Neural cell (in vitro differentiated cells): ENCODE measurements at regions not wholly inside any gene's neighbourhood (a gene's known extent, or its start where the extent isn't known, plus 50 kb on each side); places are given as distances from the start of the nearest gene placed in this dataset.

Experiments used
- H2AFZ ChIP-seq: fragments of 200-600, 300-800 bp; sonication (generic), shearing (Covaris generic); 2 replicates; pipeline ENCODE4 v1.6.0; 2014; ENCODE audit warnings: low read depth, mild to moderate bottlenecking, antibody characterized with exemption, low read length, moderate library complexity
- H3F3A ChIP-seq: fragments of 200-600 bp; shearing (Covaris generic); 2 replicates; pipeline ENCODE4 v1.6.1; 2016; ENCODE audit warnings: mild to moderate bottlenecking, moderate library complexity, mixed read lengths, antibody characterized with exemption, low read length; ENCODE audit not compliant: insufficient read depth, poor library complexity, severe bottlenecking
- H3K27ac ChIP-seq: fragments of 200-600, 300-800 bp; sonication (generic), shearing (Covaris generic); 2 replicates; pipeline ENCODE4 v1.5.1; 2014; ENCODE audit warnings: mild to moderate bottlenecking, low read length, moderate library complexity
- H3K27me3 ChIP-seq: fragments of 300-800, 200-600 bp; sonication (generic), shearing (Covaris generic); 2 replicates; pipeline ENCODE4 v1.6.0; 2014; ENCODE audit warnings: mild to moderate bottlenecking, low read depth, low read length, moderate library complexity; ENCODE audit not compliant: insufficient read depth
- H3K36me3 ChIP-seq: fragments of 300-800, 200-600 bp; sonication (generic), shearing (Covaris generic); 2 replicates; pipeline ENCODE4 v1.5.1; 2014; ENCODE audit warnings: mild to moderate bottlenecking, antibody characterized with exemption, low read length, moderate library complexity; ENCODE audit not compliant: insufficient read depth
- H3K4me2 ChIP-seq: fragments of 300-800, 200-600 bp; sonication (generic), shearing (Covaris generic); 2 replicates; pipeline ENCODE4 v1.6.0; 2014; ENCODE audit warnings: mild to moderate bottlenecking, low read length
- H3K4me3 ChIP-seq: fragments of 300-800, 200-600 bp; sonication (generic), shearing (Covaris generic); 2 replicates; pipeline ENCODE4 v1.5.1; 2014; ENCODE audit warnings: mild to moderate bottlenecking, low read length, moderate library complexity
- H3K79me2 ChIP-seq: fragments of 200-600 bp; shearing (Covaris generic); replicated peaks from 2 replicates; pipeline ENCODE4 v1.6.0; 2014; ENCODE audit warnings: mild to moderate bottlenecking, low read length, moderate library complexity; ENCODE audit not compliant: insufficient read depth
- H3K9ac ChIP-seq: fragments of 300-800, 200-600 bp; sonication (generic), shearing (Covaris generic); 2 replicates; pipeline ENCODE4 v1.6.1; 2016; ENCODE audit warnings: mild to moderate bottlenecking, low read length, mixed read lengths
- H3K9me2 ChIP-seq: fragments of 200-600 bp; shearing (Covaris generic); 2 replicates; pipeline ENCODE4 v1.6.1; 2016; ENCODE audit warnings: mild to moderate bottlenecking, low read length, mixed read lengths; ENCODE audit not compliant: insufficient read depth
- H3K9me3 ChIP-seq: fragments of 200-600, 300-800 bp; sonication (generic), shearing (Covaris generic); 2 replicates; pipeline ENCODE4 v1.6.1; 2016; ENCODE audit warnings: mild to moderate bottlenecking, mixed run types, low read length, moderate library complexity, mixed read lengths
- H4K20me1 ChIP-seq: fragments of 200-600 bp; shearing (Covaris generic); 2 replicates; pipeline ENCODE4 v1.6.1; 2016; ENCODE audit warnings: mild to moderate bottlenecking, mixed run types; ENCODE audit not compliant: insufficient read depth
- EP300 ChIP-seq: fragments of 450-650 bp; conservative IDR thresholded peaks from 2 replicates; pipeline ENCODE4 v1.6.1; 2014; ENCODE audit warnings: antibody characterized with exemption, mild to moderate bottlenecking, moderate library complexity; ENCODE audit not compliant: poor library complexity, severe bottlenecking
- EZH2 ChIP-seq: fragments of 200-600, 300-800 bp; shearing (Covaris generic), sonication (generic); IDR thresholded peaks from 2 replicates; pipeline ENCODE4 v1.6.1; 2014; ENCODE audit warnings: antibody characterized with exemption, low read length, borderline replicate concordance, mild to moderate bottlenecking; ENCODE audit not compliant: insufficient read depth, poor library complexity, severe bottlenecking
- MXI1 ChIP-seq: fragments of 450-650 bp; conservative IDR thresholded peaks from 2 replicates; pipeline ENCODE4 v1.6.1; 2014; ENCODE audit warnings: antibody characterized with exemption, mild to moderate bottlenecking; ENCODE audit not compliant: poor library complexity, severe bottlenecking
- POLR2AphosphoS5 ChIP-seq: IDR thresholded peaks from 2 replicates; pipeline ENCODE4 v1.6.1; 2012
- RAD21 ChIP-seq: fragments of 450-650 bp; conservative IDR thresholded peaks from 2 replicates; pipeline ENCODE4 v1.6.1; 2014; ENCODE audit warnings: antibody characterized with exemption, mild to moderate bottlenecking, moderate library complexity
- REST ChIP-seq: IDR thresholded peaks from 2 replicates; pipeline ENCODE4 v1.6.1; 2012; ENCODE audit warnings: borderline replicate concordance
- SMC3 ChIP-seq: fragments of 450-650 bp; conservative IDR thresholded peaks from 2 replicates; pipeline ENCODE4 v1.6.1; 2014; ENCODE audit warnings: antibody characterized with exemption, mild to moderate bottlenecking, moderate library complexity; ENCODE audit not compliant: poor library complexity
- TAF1 ChIP-seq: IDR thresholded peaks from 2 replicates; pipeline ENCODE4 v1.6.1; 2012; ENCODE audit warnings: low read depth
- TF ChIP-seq, protein P1 (sequence below): fragments of 450-650 bp; IDR thresholded peaks from 2 replicates; pipeline ENCODE4 v1.5.1; 2014; ENCODE audit warnings: antibody characterized with exemption, mild to moderate bottlenecking, moderate library complexity; ENCODE audit not compliant: poor library complexity, severe bottlenecking

GRCh38 chr3:162072656-162073164 is 576.1 kb downstream of the OTOL1 start:
- peak overlapping the region; percentile 3 for H3K27ac ChIP-seq

DNA sequence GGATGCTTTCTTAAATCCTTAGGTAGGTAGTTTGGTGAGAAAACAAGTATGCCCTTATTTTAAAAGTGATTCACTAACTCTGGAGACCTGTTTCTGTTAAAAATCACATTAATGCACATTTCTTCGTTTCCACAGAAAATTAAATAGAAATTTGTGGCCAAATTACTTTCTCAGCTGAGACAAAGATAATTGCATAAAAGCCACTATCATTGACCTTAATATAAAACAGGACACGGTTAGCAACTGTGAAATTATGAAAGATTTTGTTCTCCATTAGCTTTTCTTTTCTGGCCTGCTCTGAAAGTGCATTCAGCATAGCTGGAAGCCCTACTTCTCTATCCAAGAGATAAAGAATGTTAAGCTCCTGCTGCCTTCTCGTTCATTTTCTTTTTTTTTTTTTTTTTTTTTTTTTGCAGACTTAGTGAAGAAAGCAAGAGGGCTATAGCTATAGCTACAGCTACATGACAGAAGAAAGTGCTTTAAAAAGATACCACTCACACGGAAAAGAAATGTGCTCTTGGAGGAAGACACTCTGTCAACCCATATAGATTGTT is 576.9 kb downstream of the OTOL1 start:
- Histone ChIP-seq H3K9me2 (no peaks in the 10 kb centered on the region), H3K27me3 (no peaks in the 10 kb centered on the region), H3K27ac (no peak overlapping the region), H3K4me3 (no peak overlapping the region), H3K79me2 (no peaks in the 10 kb centered on the region), H3K36me3 (no peaks in the 10 kb centered on the region), H2AFZ (no peak overlapping the region), H3K9ac (no peak overlapping the region), H3F3A (no peaks in the 10 kb centered on the region), H3K9me3 (no peaks in the 10 kb centered on the region), H3K4me2 (no peak overlapping the region), H4K20me1 (no peaks in the 10 kb centered on the region)
- TF ChIP-seq RAD21 (no peak), REST (no peak), EP300 (no peak), EZH2 (no peak), TAF1 (no peak), POLR2AphosphoS5 (no peak), SMC3 (no peak), MXI1 (no peak)
- TF ChIP-seq, protein P1, sequence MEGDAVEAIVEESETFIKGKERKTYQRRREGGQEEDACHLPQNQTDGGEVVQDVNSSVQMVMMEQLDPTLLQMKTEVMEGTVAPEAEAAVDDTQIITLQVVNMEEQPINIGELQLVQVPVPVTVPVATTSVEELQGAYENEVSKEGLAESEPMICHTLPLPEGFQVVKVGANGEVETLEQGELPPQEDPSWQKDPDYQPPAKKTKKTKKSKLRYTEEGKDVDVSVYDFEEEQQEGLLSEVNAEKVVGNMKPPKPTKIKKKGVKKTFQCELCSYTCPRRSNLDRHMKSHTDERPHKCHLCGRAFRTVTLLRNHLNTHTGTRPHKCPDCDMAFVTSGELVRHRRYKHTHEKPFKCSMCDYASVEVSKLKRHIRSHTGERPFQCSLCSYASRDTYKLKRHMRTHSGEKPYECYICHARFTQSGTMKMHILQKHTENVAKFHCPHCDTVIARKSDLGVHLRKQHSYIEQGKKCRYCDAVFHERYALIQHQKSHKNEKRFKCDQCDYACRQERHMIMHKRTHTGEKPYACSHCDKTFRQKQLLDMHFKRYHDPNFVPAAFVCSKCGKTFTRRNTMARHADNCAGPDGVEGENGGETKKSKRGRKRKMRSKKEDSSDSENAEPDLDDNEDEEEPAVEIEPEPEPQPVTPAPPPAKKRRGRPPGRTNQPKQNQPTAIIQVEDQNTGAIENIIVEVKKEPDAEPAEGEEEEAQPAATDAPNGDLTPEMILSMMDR, result no peak

More at GRCh38 chr3:162072656-162073164, 576.1 kb downstream of the OTOL1 start:
- Histone ChIP-seq H4K20me1 (no peaks in the 10 kb centered on the region), H3K79me2 (no peaks in the 10 kb centered on the region), H3F3A (no peaks in the 10 kb centered on the region), H3K36me3 (no peaks in the 10 kb centered on the region), H2AFZ (no peak overlapping the region), H3K27me3 (no peaks in the 10 kb centered on the region), H3K9ac (no peak overlapping the region), H3K4me2 (no peak overlapping the region), H3K9me2 (no peaks in the 10 kb centered on the region), H3K9me3 (no peaks in the 10 kb centered on the region), H3K4me3 (no peak overlapping the region)
- TF ChIP-seq POLR2AphosphoS5 (peak; percentile 93), SMC3 (no peak), MXI1 (no peak), RAD21 (peak; percentile 8), EP300 (peak; percentile 84)
- TF ChIP-seq, protein P1, result no peak
